K562 (cell line): ENCODE measurements at regions not wholly inside any gene's neighbourhood (a gene's known extent, or its start where the extent isn't known, plus 50 kb on each side); places are given as distances from the start of the nearest gene placed in this dataset.

Experiments
- ATAC-seq: fragments of 200-7000 bp; cut with Tn5 transposase; 3 replicates; pipeline ENCODE4 v1.9.1; 2020; ENCODE audit warnings: moderate library complexity
- BruUV-seq: library from RNA; stranded (reverse); fragments of 400-500 nt; replicated peaks from 2 replicates; lab custom pipeline; 2021; lab: Mats Ljungman, UMichigan
- CTCF ChIA-PET: fragments of 300-600 bp; formaldehyde crosslinking; extraction: SDS; loops from one replicate; lab custom pipeline; 2021; ENCODE audit warnings: low intra/inter-chr PET ratio; lab: Yijun Ruan, JAX
- POLR2A ChIA-PET: fragments of 300-600, 350-650 bp; sonication (Branson Sonifier 250); formaldehyde crosslinking; extraction: SDS; loops from one replicate; lab custom pipeline; 2021; ENCODE audit warnings: antibody characterized with exemption, inconsistent platforms; lab: Yijun Ruan, JAX
- DNase-seq, 4 experiments: peaks; one replicate each; pipeline versions ENCODE4 v3.0.0 to v3.0.0-alpha.2; 2011 to 2018; ENCODE audit warnings: low spot score in 3 of 4, mixed read lengths in 3 of 4; ENCODE audit errors: extremely low read depth in 1 of 4
- FAIRE-seq: peaks from 2 replicates; lab custom pipeline; 2011; peaks lifted over from hg19 to GRCh38; lab: Jason Lieb, UNC
- H2AFZ ChIP-seq: 2 replicates; pipeline ENCODE4 v1.6.0; 2011; ENCODE audit warnings: low read depth, low read length, control low read depth, inconsistent platforms
- H3K27ac ChIP-seq: fragments of 200-600 bp; 3 replicates; pipeline ENCODE4 v1.8.0; 2011; ENCODE audit warnings: low read depth, mild to moderate bottlenecking, control low read depth, inconsistent platforms, low read length, moderate library complexity, mixed read lengths; ENCODE audit errors: extremely low read depth
- H3K27me3 ChIP-seq, 2 experiments: fragments of 300-600 bp in 1 of 2; 2 replicates in 1 of 2; 3 replicates in 1 of 2; pipeline versions ENCODE4 v1.6.0 to v1.8.0; 2011; ENCODE audit warnings: inconsistent platforms in 2 of 2, low read length in 2 of 2, mild to moderate bottlenecking in 1 of 2, mixed read lengths in 1 of 2, moderate library complexity in 1 of 2; ENCODE audit not compliant: control insufficient read depth in 2 of 2, insufficient read depth in 2 of 2
- H3K36me3 ChIP-seq: fragments of 300-600 bp; 3 replicates; pipeline ENCODE4 v1.8.0; 2011; ENCODE audit warnings: mild to moderate bottlenecking, low read length, inconsistent platforms; ENCODE audit not compliant: control insufficient read depth, insufficient read depth
- H3K4me1 ChIP-seq, 2 experiments: fragments of 200-600 bp in 1 of 2; replicated peaks in 1 of 2; 2 replicates in 1 of 2; 3 replicates in 1 of 2; pipeline versions ENCODE4 v1.5.1 to v1.8.0; 2011; ENCODE audit warnings: inconsistent platforms in 2 of 2, low read length in 2 of 2, mild to moderate bottlenecking in 1 of 2, mixed read lengths in 1 of 2, moderate library complexity in 1 of 2; ENCODE audit not compliant: control insufficient read depth in 2 of 2, insufficient read depth in 2 of 2
- H3K4me2 ChIP-seq: 2 replicates; pipeline ENCODE4 v1.6.1; 2011; ENCODE audit warnings: low read length, control low read depth, inconsistent platforms, mixed read lengths; ENCODE audit not compliant: insufficient read depth
- H3K4me3 ChIP-seq: fragments of 200-600 bp; sonication (generic), shearing (Covaris generic); 2 replicates; pipeline ENCODE4 v1.5.1; 2016; ENCODE audit warnings: control low read depth, inconsistent platforms
- H3K79me2 ChIP-seq: fragments of 200-600 bp; 3 replicates; pipeline ENCODE4 v1.8.0; 2011; ENCODE audit warnings: low read length, inconsistent platforms; ENCODE audit not compliant: control insufficient read depth, insufficient read depth
- H3K9ac ChIP-seq, 2 experiments: 2 replicates each; pipeline versions ENCODE4 v1.6.0 to v1.6.1; 2011; ENCODE audit warnings: low read depth in 2 of 2, low read length in 2 of 2, control low read depth in 1 of 2, inconsistent platforms in 1 of 2, mild to moderate bottlenecking in 1 of 2, mixed read lengths in 1 of 2; ENCODE audit not compliant: insufficient read depth in 1 of 2
- H3K9me1 ChIP-seq: one replicate; pipeline ENCODE4 v1.6.0; 2011; ENCODE audit warnings: inconsistent platforms, mild to moderate bottlenecking, low read length, moderate library complexity; ENCODE audit not compliant: control insufficient read depth, insufficient read depth
- H3K9me3 ChIP-seq: replicated peaks from 2 replicates; pipeline ENCODE4 v1.5.1; 2011; ENCODE audit warnings: low read depth, low read length, inconsistent platforms; ENCODE audit not compliant: control insufficient read depth, insufficient read depth
- H4K20me1 ChIP-seq: replicated peaks from 2 replicates; pipeline ENCODE4 v1.6.1; 2011; ENCODE audit warnings: low read length, inconsistent platforms, mixed read lengths; ENCODE audit not compliant: control insufficient read depth, insufficient read depth
- ATF1 ChIP-seq, 2 experiments: fragments of 450-650 bp in 1 of 2; IDR thresholded peaks; 2 replicates each; pipeline ENCODE4 v1.6.1; 2016; ENCODE audit warnings: missing compliant biosample characterization in 1 of 2, missing genetic modification characterization in 1 of 2
- DMBX1 ChIP-seq: fragments of 250-450 bp; sonication (Bioruptor Pico); IDR thresholded peaks from 2 replicates; pipeline ENCODE4 v1.8.0; 2022; ENCODE audit warnings: inconsistent platforms, mild to moderate bottlenecking, moderate library complexity, borderline replicate concordance
- MEIS2 ChIP-seq: fragments of 450-650 bp; IDR thresholded peaks from 2 replicates; pipeline ENCODE4 v1.6.1; 2014; ENCODE audit warnings: mild to moderate bottlenecking; ENCODE audit not compliant: partially characterized antibody
- PBX2 ChIP-seq, 2 experiments: IDR thresholded peaks in 1 of 2; conservative IDR thresholded peaks in 1 of 2; 2 replicates each; pipeline ENCODE4 v1.6.1; 2016; ENCODE audit warnings: low read depth in 2 of 2, mild to moderate bottlenecking in 1 of 2, missing compliant biosample characterization in 1 of 2, missing genetic modification characterization in 1 of 2, moderate library complexity in 1 of 2
- ZNF717 ChIP-seq: fragments of 250-450 bp; sonication (Bioruptor Pico); IDR thresholded peaks from 2 replicates; pipeline ENCODE4 v1.5.0; 2021
- WGBS: fragments of 100-300 bp; shearing (Covaris generic); methylation state at CpG from one replicate; pipeline ENCODE4 v1.1.6; 2016; ENCODE audit warnings: low coverage, mixed read lengths; ENCODE audit not compliant: insufficient coverage; ENCODE audit errors: missing lambda C conversion rate; 5-methylcytosine and 5-hydroxymethylcytosine counted together
- in situ Hi-C: fragments of 300-500 bp; cut with MboI; formaldehyde crosslinking; loops from 4 replicates; pipeline ENCODE4 v1.15.0; 2018; ENCODE audit warnings: inconsistent platforms, mixed read lengths
- intact Hi-C: fragments of 100-400 bp; cut with micrococcal nuclease; formaldehyde crosslinking; loops from 2 replicates; pipeline ENCODE4 v1.14.2; 2022

- Histone ChIP-seq H3K27me3 (peaks cover 0 to 13% of the 10 kb centered on the region in 2 experiments; a peak in 2 of 5 replicates), H2AFZ (no peak overlapping the region), H4K20me1 (no peaks in the 10 kb centered on the region), H3K36me3 (no peaks in the 10 kb centered on the region), H3K79me2 (no peaks in the 10 kb centered on the region), H3K4me3 (no peak overlapping the region), H3K9ac (no peak overlapping the region), H3K9me3 (no peaks in the 10 kb centered on the region), H3K27ac (no peak overlapping the region), H3K9me1 (no peaks in the 10 kb centered on the region), H3K4me1 (no peaks in the 10 kb centered on the region)
- DNase-seq (no peak), FAIRE-seq (no peak), ATAC-seq (peak; percentile 59)
- no TSS peak for BruUV-seq
- in situ Hi-C loops: no loop called here
- WGBS: 0% methylated on average over 3 of the region's 3 CpGs
- CTCF ChIA-PET: no interaction called here
- intact Hi-C loops: no loop called here
- POLR2A ChIA-PET: interaction anchor here (0.9 kb wide), 1 partner anchor 15 kb away, joined by 3 read pairs; no protein-coding TSS in a partner anchor
- peak; percentile 16 for TF ChIP-seq MEIS2
- TF ChIP-seq ZNF717 (CRISPR knock-in tag): no peak
- no peak for TF ChIP-seq DMBX1
- TF ChIP-seq PBX2 (CRISPR knock-in tag; IDR thresholded peaks at IDR 0.05; ENCODE audit: low read depth): no peak
- TF ChIP-seq PBX2 (tag; conservative IDR thresholded peaks at IDR 0.05; ENCODE audit: low read depth): peak; percentile 14; the same call in 1 of the 2 replicates
- TF ChIP-seq ATF1 (CRISPR knock-in tag; IDR thresholded peaks at IDR 0.05): no peak
- TF ChIP-seq ATF1 (tag; IDR thresholded peaks at IDR 0.05): peak; percentile 58
- TF ChIP-seq, all 486 proteins: peak for 3
- no peak overlapping the region for H3K4me2 ChIP-seq
These were observed 91.7 kb downstream of the RHOU start for GRCh38 chr1:228827019-228827418.
